M059J (cell line): ENCODE measurements at regions not wholly inside any gene's neighbourhood (a gene's known extent, or its start where the extent isn't known, plus 50 kb on each side); places are given as distances from the start of the nearest gene placed in this dataset.
"Not testable (repeated sequence)": the region's sequence is repeated elsewhere in the genome, so short reads cannot be mapped to it uniquely, and the experiment has no call there.

ENCODE experiments used
- DNase-seq: peaks from one replicate; pipeline ENCODE4 v3.0.0-alpha.2; 2012; ENCODE audit warnings: low read depth

- DNase-seq: no peak
Measured at GRCh38 chr2:47690132-47690531, 92.8 kb upstream of the MSH6 start.

GRCh38 chr2:47689118-47689517, 93.8 kb upstream of the MSH6 start:
- not testable (repeated sequence) for DNase-seq

- no peak for DNase-seq
Measured at GRCh38 chr2:47688561-47688960, 94.4 kb upstream of the MSH6 start.

GRCh38 chr2:47687856-47688255, 95.1 kb upstream of the MSH6 start:
- no peak for DNase-seq

- no peak for DNase-seq
Measured at GRCh38 chr2:47686018-47686417, 96.9 kb upstream of the MSH6 start.

DNA sequence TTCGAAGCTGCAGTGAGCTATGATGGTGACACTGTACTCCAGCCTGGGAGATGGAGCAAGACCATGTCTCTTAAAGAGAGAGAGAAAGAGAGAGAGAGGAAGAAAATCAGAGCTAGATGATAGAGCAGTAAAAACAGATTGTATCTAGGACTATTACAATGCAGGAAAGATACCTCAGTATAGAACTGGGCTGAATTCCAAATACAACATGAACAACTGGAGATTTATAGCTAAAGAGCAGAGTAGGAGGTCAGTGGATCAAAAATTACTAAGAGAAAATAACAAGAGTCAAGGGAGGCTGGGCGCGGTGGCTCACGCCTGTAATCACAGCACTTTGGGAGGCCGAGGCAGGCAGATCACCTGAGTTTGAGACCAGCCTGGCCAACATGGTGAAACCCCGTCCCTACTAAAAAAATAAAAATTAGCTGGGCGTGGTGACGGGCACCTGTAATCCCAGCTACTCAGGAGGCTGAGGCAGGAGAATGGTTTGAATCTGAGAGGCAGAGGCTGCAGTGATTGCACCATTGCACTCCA, 100.7 kb upstream of the MSH6 start:
- peak; percentile 8 for DNase-seq

DNA sequence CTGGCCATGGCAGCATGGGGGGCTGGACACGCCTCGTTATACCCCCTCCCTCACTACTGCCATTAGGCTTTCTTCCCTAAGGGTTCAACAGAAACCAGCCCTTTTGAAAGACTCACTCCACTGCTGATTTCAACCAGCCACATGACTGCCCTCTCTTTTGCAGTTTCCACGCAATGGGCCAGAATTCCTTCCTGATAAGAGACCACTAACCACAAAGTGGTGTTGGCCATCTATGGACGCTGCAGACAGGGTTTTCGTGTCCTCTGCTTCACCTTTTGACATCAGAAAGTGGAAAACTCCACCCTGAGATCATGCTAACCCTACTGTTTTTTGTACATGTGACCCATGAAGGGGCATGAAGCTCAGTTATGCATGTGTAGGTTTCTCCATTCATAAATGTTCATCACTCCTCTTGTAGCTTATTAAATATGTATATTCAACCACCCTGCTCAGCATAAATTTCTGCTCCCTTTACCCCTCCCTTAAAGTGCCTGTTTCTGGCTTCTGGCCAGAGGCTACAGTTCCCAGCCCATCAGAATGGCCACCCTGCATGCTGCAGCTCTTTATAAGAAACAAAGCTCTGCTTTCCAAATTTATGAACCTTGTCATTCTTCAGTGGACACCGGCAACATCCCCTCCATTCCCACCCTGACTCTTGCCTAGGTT, 105.6 kb upstream of the KCNK12 start:
- no peak for DNase-seq

DNA sequence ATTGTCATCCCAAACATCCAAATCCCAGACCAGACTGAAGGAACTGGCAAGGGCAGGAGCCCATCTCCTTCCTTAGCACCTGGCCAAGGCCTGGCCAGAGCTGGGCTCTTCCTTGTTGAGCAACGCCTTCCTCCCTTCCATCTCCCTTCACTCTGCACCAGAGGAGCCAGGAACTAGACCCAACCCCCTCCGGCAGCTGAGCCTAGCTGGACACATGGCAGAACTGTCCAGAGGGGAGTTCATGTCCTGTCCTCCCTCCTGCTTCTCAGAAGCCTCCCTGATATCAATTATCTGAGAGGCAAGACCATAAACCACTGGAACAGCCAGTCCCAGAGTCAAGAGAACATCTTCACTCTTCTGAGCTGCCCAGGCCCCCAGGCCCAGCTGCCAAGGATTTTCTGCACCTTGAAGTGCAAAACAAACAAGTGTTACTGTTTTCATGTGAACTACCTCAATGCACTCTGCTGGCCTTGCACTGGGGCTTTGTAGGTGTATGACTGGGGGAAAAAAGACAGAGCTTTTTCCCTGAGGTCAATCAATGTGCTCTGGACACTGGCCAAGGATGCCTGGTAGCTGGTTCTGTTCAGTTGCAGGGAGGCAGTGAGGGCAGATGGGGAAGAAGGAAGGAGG, 104.5 kb upstream of the KCNK12 start:
- no peak for DNase-seq

DNA sequence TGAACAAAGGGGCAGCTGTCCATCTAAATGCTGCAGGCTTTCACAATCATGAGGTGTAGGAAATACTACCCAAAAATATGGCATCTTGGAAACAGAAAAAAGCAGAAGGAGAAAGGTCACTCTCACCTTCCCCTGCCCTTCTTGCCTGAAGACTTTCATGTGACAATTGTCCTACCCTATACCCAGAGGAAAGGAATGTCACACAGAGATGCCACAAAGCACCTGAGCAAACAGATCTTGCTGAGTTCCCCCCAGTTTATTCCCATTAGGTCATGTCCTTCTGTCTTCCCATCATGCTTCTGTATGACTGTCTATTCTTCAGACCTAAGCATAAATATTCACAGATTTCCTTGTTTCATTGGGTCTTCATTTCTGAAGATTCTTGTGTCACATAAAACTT, 95.5 kb upstream of the KCNK12 start:
- no peak for DNase-seq

GRCh38 chr2:47664817-47665216, 94.0 kb upstream of the KCNK12 start:
- peak; percentile 12 for DNase-seq

- no peak for DNase-seq
Measured at GRCh38 chr2:47662552-47662951, 91.8 kb upstream of the KCNK12 start.

DNA sequence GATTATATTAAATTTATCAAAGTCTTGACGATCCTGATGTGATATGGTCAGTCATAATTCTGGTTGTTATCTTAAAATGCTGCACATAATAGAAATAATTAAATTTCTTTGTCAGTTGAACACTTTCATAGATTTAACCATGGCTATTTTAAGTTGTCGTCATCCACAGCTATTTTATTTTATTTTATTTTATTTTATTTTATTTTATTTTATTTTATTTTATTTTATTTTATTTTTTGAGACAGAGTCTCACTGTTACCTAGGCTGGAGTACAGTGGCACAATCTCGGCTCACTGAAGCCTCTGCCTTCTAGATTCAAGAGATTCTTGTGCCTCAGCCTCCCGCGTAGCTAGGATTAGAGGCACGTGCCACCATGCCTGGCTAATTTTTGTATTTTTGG, 90.5 kb upstream of the KCNK12 start:
- DNase-seq: no peak

DNA sequence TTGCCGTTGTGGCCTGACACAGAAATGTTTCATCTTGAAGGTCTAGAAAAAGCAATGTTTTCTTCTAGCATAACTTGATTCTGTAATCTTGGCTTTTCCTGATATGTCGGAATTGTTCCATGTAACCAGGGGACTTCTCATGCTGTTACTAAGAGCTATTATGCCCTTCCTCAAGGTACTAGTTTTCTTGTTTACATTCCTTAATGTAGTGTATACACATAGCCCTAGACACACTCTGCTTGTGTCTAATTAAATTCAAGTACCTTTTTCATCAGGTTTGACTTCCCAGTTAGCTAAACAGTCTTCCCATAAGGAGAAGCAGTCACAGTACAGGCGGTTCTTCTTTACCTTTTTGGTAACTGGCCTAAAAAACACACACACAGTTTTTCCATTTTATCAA, 89.4 kb upstream of the KCNK12 start:
- no peak for DNase-seq

DNA sequence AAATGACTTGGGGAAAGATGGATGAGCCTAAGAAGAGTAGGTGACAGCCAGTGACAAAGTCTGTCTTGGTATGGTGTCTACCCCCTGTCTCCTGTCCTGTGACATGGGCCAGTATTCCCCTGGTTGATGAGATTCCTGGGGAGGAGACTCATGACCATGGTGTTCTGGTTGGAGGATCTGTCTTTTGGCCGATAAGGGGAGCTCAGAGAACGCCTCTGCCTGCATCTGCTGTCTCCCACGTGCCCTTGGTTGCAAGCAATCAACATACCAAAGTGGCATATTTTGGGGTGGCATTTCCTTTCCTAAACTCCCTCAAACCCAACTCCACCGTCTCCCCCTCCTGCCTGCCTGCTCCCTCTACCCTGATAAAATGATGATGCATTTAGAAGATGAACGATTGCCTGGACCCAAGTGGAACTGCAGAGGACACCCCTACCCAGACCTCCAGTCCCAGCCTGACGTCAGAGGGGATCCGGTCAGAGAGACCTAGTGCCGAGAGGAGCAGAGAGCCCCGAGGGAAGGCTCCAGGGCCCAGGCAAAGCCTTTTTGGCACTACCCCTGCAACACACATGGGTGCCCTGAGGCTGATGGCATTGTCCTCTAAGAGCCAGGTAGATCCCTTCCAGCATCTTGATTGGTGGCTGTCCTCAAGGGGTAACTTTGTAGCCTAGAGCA, 88.0 kb upstream of the KCNK12 start:
- no peak for DNase-seq

GRCh38 chr2:47657886-47658489, 87.2 kb upstream of the KCNK12 start:
- DNase-seq: no peak

DNA sequence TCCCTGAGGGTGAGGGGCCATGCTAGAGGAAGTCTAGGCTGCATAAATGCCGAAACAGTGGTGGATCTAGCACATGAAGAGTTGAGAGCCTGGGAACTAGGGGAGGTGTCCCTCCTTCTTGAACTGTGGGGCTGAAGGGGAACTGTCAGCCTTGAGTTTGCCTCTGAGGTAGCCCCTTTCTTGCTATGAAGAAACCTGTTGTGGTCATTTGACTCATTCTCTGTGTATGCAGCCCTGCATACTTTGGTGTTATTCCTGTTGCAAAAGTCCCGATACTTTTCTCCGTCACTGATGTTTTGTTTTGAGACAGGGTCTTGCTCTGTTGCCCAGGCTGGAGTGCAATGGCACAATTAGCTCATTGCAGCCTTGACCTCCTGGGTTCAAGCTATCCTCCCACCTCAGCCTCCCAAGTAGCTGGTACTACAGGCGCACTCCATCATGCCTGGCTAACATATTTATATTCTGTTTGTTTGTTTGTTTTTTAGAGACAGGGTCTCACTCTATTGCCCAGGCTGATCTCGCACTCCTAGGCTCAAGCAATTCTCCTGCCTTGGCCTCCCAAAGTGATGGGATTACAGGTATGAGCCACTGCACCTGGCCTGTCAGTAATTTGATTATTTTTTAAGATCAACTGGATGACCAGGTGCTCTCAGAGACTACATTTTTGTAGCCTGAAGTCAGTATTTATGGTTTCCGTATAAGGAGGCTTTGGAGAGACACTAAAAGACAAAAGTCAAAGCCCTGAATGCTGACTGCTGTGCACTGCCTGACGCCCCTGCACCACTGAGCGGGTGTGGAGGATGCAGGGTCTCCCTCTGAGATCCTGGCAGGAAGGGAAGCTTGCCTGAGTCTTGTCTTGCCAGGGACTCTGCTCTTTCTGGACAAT, 86.2 kb upstream of the KCNK12 start:
- peak; percentile 76 for DNase-seq

DNA sequence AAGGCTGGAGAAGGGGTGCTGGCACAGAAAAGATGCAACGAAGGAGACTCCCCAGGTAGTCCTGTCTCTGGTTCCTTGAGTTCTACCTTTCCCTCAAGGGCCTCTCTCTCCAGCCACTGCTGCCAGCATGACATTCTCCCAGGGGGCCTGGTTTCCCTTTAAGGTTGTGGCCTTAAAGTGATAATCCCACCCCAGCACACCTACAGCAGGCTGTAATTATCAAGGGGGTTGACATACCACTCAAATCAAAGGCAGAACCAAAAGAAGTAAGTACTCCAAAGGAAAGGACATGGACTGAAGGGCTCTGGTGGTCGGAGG, 84.7 kb upstream of the KCNK12 start:
- no peak for DNase-seq

GRCh38 chr2:47654790-47655562, 84.2 kb upstream of the KCNK12 start:
- peak; percentile 80 for DNase-seq

DNA sequence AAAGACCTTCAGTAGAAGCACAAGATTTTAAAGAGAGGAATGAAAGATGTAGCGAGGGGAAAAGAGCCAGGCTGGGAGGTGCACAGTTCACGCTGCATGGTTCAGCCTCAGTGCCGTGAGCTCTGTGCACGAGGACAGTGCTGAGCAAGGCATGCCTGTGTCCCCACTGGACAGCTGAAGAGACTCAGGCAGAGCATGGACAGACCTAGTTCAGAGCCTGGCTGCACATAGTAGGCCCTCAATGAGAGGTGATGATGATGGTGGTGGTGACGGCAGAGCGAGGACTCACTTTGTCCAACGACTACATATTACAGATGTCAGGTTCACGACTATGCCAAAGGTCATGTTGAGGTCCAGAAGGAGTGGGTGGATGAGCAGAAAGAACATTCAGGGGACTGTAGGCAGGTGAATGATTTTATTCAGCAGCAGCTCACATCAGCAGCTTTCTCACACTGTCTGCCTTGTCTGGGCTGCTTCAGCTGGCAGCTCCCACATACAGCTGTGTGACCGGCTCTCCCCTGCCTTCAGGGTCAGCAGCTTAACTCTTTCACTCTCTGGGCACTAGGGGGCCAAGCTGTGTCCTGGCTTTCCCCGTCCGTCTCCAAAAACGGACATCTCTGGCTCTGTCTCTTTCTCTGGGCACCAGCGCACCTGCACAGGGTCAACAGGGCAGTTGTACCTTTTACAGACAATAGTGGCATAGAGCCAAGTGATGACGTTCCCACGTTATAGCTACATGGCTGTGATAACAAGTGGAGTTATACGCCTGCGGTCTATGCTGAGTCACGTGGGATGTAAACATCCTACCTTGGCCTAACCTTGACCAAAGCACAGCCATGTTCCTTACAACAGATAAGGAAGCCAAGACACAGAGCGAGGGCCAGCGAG, 83.4 kb upstream of the KCNK12 start:
- DNase-seq: peak; percentile 26

- DNase-seq: no peak
Measured at GRCh38 chr2:47653036-47653435, 82.3 kb upstream of the KCNK12 start.
